ENCODE measurements at regions not wholly inside any gene's neighbourhood (a gene's known extent, or its start where the extent isn't known, plus 50 kb on each side); places are given as distances from the start of the nearest gene placed in this dataset.

DNA sequence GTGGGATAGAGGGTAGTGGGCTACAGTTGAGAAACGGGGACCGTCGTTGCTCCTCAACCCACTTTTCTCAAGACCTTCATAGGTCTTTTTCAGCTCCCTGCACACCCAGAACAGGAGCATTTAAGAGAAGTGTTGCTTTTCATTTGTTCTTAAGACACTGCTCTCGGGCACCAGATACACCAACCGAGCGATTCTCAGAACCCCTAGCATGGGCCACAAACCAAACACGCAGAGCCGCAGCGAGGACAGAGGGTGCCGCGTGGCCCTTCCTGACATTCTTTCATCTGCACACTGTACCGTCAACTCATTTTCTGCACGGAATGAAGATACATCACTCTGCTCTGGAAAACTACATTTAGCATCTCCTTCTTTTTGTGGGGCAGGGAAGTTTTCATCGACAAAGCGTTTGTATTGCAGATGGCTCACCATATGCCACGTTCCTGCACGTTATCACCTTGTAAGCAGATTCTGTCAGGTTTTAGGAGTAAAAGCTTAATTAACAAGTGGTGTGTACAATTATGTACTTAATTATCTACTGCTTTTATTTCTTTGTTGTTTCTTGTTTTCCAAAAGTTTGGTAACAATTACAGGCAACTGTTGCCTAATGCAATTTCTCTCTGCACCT is 70.4 kb upstream of the MLN start:
- TF ChIP-seq, protein P1, sequence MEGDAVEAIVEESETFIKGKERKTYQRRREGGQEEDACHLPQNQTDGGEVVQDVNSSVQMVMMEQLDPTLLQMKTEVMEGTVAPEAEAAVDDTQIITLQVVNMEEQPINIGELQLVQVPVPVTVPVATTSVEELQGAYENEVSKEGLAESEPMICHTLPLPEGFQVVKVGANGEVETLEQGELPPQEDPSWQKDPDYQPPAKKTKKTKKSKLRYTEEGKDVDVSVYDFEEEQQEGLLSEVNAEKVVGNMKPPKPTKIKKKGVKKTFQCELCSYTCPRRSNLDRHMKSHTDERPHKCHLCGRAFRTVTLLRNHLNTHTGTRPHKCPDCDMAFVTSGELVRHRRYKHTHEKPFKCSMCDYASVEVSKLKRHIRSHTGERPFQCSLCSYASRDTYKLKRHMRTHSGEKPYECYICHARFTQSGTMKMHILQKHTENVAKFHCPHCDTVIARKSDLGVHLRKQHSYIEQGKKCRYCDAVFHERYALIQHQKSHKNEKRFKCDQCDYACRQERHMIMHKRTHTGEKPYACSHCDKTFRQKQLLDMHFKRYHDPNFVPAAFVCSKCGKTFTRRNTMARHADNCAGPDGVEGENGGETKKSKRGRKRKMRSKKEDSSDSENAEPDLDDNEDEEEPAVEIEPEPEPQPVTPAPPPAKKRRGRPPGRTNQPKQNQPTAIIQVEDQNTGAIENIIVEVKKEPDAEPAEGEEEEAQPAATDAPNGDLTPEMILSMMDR (IDR thresholded peaks at IDR 0.05): no peak
- TF ChIP-seq EP300 (IDR thresholded peaks at IDR 0.05) (no peak), POLR2AphosphoS5 (IDR thresholded peaks at IDR 0.05) (no peak), POLR2A (IDR thresholded peaks at IDR 0.05) (no peak)
- Histone ChIP-seq H3K4me1 (no peaks in the 10 kb centered on the region), H3K9me3 (no peaks in the 10 kb centered on the region), H3K27ac (no peak overlapping the region), H3K27me3 (no peaks in the 10 kb centered on the region), H3K36me3 (no peaks in the 10 kb centered on the region), H3K4me3 (no peak overlapping the region)
- ATAC-seq (ENCODE audit: low FRiP score in 2 of 2): no peak
- no peak for DNase-seq
- 88 to 89% methylated on average over 17 of the region's 17 CpGs for WGBS, 2 donors

- WGBS, 2 donors: 84 to 89% methylated on average over 5 to 7 of the region's 7 CpGs
- TF ChIP-seq, protein P1 (IDR thresholded peaks at IDR 0.05): no peak
- TF ChIP-seq POLR2A (IDR thresholded peaks at IDR 0.05) (no peak), EP300 (IDR thresholded peaks at IDR 0.05) (no peak), POLR2AphosphoS5 (IDR thresholded peaks at IDR 0.05) (no peak)
Measured at GRCh38 chr6:33872761-33873160, 69.0 kb upstream of the MLN start.

DNA sequence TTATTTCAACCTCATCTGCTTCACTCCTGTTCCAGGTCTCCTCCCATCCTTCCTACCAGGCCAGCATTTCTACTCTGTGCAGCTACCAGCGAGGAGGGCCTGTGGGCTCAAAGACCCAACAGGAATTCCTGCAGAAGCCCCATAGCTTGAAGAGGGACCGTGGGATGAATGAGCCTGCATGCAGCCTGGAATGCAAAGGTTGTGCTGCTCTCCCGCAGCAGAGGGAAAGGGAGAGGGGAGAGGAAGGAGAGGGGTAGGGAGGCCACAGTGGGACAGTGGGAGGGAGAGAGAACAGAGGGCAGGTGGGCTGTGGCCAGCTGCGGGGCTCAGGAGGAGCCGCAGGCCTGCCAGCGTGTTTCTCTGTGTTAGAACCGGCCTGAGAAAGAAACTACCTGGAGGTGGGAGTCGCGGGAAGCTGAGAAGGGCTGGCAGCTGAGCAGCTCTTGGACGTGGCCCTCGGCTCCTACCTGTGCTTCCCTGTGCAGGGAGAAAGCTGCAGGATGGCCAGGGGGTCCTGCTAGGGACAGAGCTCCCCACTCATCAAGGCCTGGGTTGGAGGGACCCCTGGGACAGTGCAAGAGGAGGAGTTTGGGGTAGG is 66.1 kb upstream of the MLN start:
- TF ChIP-seq, protein P1 (IDR thresholded peaks at IDR 0.05): no peak
- no peak for TF ChIP-seq POLR2A (IDR thresholded peaks at IDR 0.05)
- no peak for TF ChIP-seq POLR2AphosphoS5 (IDR thresholded peaks at IDR 0.05)
- no peak for TF ChIP-seq EP300 (IDR thresholded peaks at IDR 0.05)
- Histone ChIP-seq H3K4me3 (no peak overlapping the region), H3K9me3 (no peaks in the 10 kb centered on the region), H3K36me3 (no peaks in the 10 kb centered on the region), H3K4me1 (no peaks in the 10 kb centered on the region), H3K27me3 (no peaks in the 10 kb centered on the region), H3K27ac (no peak overlapping the region)
- 64 to 71% methylated on average over 11 of the region's 11 CpGs for WGBS, 2 donors
- ATAC-seq (ENCODE audit: low FRiP score in 2 of 2) (peak in 1 of 2 donors; percentile 19), DNase-seq (no peak)

More at GRCh38 chr6:33872761-33873160, 69.0 kb upstream of the MLN start:
- H3K27ac ChIP-seq: no peak overlapping the region
- H3K4me3 ChIP-seq: no peak overlapping the region
- no peak for DNase-seq
- H3K9me3 ChIP-seq: no peaks in the 10 kb centered on the region
- ATAC-seq (ENCODE audit: low FRiP score in 2 of 2): no peak
- no peaks in the 10 kb centered on the region for H3K27me3 ChIP-seq
- H3K4me1 ChIP-seq: no peaks in the 10 kb centered on the region
- H3K36me3 ChIP-seq: no peaks in the 10 kb centered on the region

DNA sequence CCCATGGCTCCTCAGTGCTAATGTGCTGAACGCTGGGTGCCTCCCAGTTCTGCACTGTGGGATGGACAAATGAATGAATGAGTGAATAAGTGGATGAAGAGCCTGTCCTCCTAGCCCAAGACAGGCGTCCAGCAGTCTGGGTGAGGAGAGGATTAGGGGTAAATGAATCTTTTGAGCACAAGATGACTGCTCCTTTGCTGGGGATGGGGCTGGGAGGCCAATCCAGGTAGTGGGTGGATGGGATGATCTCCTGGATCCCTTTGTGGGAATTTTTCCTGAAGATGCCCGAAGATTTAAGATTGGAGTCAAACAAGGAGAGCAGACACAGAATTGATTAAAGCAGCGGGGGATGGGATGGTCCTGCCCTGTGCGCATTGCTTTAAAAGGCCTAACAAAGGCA is 65.3 kb upstream of the MLN start:
- Histone ChIP-seq H3K9me3 (no peaks in the 10 kb centered on the region), H3K4me3 (no peak overlapping the region), H3K36me3 (no peaks in the 10 kb centered on the region), H3K27me3 (no peaks in the 10 kb centered on the region), H3K27ac (no peak overlapping the region), H3K4me1 (no peaks in the 10 kb centered on the region)
- ATAC-seq (ENCODE audit: low FRiP score in 2 of 2): no peak
- TF ChIP-seq POLR2AphosphoS5 (IDR thresholded peaks at IDR 0.05): no peak
- TF ChIP-seq POLR2A (IDR thresholded peaks at IDR 0.05): no peak
- no peak for TF ChIP-seq EP300 (IDR thresholded peaks at IDR 0.05)
- TF ChIP-seq, protein P1 (IDR thresholded peaks at IDR 0.05): no peak
- 64 to 88% methylated on average over 5 of the region's 5 CpGs for WGBS, 2 donors
- DNase-seq: no peak

- Histone ChIP-seq H3K9me3 (no peaks in the 10 kb centered on the region), H3K4me3 (no peak overlapping the region), H3K27ac (no peak overlapping the region), H3K4me1 (no peaks in the 10 kb centered on the region), H3K27me3 (no peaks in the 10 kb centered on the region), H3K36me3 (no peaks in the 10 kb centered on the region)
- TF ChIP-seq, protein P1 (IDR thresholded peaks at IDR 0.05): no peak
- no peak for TF ChIP-seq POLR2A (IDR thresholded peaks at IDR 0.05)
- no peak for TF ChIP-seq POLR2AphosphoS5 (IDR thresholded peaks at IDR 0.05)
- no peak for TF ChIP-seq EP300 (IDR thresholded peaks at IDR 0.05)
- DNase-seq (no peak), ATAC-seq (ENCODE audit: low FRiP score in 2 of 2) (no peak)
- WGBS, 2 donors: 89 to 91% methylated on average over 3 of the region's 3 CpGs
Measured at GRCh38 chr6:33868141-33868540, 64.3 kb upstream of the MLN start.

Measured in upper lobe of left lung (tissue), 6 donors.